Muscle of leg (tissue), 3 donors: ENCODE measurements at regions not wholly inside any gene's neighbourhood (a gene's known extent, or its start where the extent isn't known, plus 50 kb on each side); places are given as distances from the start of the nearest gene placed in this dataset.

Experiments used
- DNase-seq: peaks from one replicate; pipeline ENCODE4 v3.0.0; 2013
- H3K27ac ChIP-seq: one replicate; pipeline ENCODE4 v1.5.1; 2013; ENCODE audit warnings: mild to moderate bottlenecking, low read length, control low read depth
- H3K27me3 ChIP-seq: one replicate; pipeline ENCODE4 v1.6.1; 2013; ENCODE audit warnings: low read length; ENCODE audit not compliant: control insufficient read depth, insufficient read depth
- H3K36me3 ChIP-seq: one replicate; pipeline ENCODE4 v1.6.1; 2013; ENCODE audit warnings: low read length; ENCODE audit not compliant: control insufficient read depth, insufficient read depth
- H3K4me1 ChIP-seq: one replicate; pipeline ENCODE4 v1.6.1; 2013; ENCODE audit warnings: low read length; ENCODE audit not compliant: control insufficient read depth, insufficient read depth
- H3K4me3 ChIP-seq: one replicate; pipeline ENCODE4 v1.5.1; 2013; ENCODE audit warnings: low read length, control low read depth
- H3K9me3 ChIP-seq: replicated peaks from 2 replicates; pipeline ENCODE4 v1.6.1; 2013; ENCODE audit warnings: low read depth, low read length; ENCODE audit not compliant: control insufficient read depth
- WGBS: methylation state at CpG from one replicate; pipeline ENCODE4 v1.1.5; 2013; ENCODE audit warnings: missing lambda C conversion rate; ENCODE audit not compliant: insufficient coverage; 5-methylcytosine and 5-hydroxymethylcytosine counted together

DNA sequence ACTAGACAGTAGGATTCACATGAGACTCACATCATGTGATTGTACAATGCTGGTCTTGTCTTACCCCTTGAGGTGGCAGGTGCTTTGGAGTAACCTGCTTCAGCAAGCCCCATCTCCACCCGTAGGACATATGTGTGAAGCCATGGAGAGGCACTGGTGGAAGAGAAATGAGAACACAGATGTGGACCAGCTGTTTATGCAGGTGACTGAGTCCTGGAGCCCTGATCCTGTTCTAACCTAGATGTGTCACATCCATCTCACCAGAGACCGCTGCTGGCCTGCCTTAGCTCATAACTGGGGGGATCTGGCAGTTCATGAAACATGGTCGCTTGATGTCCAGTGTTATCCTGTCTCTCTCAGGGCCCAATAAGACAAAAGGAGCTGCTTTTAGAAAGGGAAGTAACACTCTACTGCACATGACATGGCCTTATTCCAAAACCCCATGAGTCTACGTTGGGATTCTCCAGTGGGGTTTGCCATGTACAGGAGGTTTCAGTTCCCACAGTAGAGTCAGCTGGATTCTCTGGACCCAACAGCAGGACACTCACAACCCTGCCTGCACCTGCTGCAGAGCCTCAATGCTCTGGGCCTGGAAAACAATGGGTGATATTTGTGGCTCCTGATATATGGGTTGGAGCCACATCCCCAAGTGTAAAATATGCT, 62.0 kb downstream of the GGTLC2 start:
- H3K4me1 ChIP-seq: no peaks in the 10 kb centered on the region
- no peaks in the 10 kb centered on the region for H3K27me3 ChIP-seq
- no peak for DNase-seq
- H3K4me3 ChIP-seq: no peak overlapping the region
- 30% methylated on average over 3 of the region's 4 CpGs for WGBS
- H3K9me3 ChIP-seq: no peaks in the 10 kb centered on the region
- H3K27ac ChIP-seq: no peak overlapping the region
- no peaks in the 10 kb centered on the region for H3K36me3 ChIP-seq

DNA sequence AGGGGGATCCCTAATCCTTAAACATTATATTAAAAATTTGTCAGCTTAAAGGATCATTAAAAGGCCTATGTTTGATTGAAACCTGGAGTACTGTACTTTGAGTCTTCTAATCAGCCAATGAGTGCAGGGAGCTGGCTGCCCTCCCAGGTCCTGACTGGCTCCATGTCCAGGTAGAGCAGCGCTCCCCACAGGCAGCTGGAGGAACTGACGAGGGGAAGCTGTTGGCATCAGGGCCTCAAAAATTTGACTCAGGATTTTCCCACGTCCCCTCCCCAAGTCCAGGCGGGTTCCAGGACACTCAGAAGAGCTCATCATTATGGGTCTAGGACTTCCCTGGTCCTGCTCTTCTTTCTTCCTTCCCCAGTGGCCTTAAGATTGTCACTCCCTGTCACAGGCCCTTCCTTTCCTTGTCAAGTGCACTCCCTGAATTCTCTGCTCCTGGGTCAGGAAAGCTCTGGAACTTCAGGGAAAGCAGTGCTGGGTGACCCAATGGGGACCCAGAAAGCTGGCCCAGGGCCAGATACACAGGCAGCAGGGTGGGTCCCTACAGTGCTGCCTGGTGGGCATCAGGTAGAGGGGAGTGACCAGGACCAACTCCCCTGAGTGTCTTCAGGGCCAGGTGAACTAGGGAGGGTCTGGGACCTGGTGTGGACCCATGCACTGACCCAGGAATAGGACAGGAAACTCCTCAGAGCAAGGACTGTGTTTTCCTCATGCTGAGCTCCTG, 65.5 kb downstream of the GGTLC2 start:
- 31% methylated on average over 4 of the region's 4 CpGs for WGBS

DNA sequence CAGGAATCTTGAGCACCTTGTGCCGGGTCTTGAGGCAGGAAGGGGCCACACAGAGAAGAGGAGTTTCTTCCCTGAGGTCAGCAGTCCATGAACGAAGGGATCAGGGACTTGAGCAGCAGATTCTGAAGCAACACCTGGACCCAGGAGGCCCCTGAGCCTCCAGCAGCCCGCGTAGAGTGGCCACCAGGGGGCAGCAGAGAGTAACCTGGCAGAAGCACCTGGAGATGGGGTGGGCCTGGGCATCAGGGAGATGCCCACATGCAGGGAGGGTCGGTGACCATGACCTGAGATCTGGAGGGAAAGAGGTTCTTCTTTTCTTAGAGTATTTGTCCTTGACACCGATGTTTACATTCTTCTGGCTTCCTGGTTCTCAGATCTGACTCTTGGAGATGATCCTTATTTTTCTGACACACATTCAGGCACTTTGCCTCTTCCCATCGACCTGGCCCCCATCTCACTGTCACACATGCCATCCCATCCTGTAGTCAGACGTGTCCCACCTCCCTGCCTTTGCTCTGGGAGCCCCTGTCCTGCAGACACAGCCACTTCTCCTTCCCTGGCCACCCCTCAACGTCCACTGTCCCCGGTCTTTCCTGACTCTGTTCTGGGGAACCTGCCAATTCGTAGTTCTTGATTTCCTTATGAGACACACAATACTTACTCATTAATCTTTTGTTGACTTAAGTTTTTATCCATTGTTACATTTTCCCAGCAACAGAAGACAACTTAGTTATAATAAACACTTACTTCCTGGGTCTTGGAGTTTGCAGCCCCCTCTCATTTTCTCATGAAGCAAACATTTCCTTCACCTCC, 66.5 kb downstream of the GGTLC2 start:
- Histone ChIP-seq H3K36me3 (no peaks in the 10 kb centered on the region), H3K4me1 (no peaks in the 10 kb centered on the region), H3K27ac (no peak overlapping the region), H3K9me3 (no peaks in the 10 kb centered on the region), H3K27me3 (no peaks in the 10 kb centered on the region), H3K4me3 (no peak overlapping the region)
- DNase-seq: peak; percentile 22
- WGBS: 24% methylated on average over 9 of the region's 11 CpGs

More for the DNA sequence above, 65.5 kb downstream of the GGTLC2 start:
- Histone ChIP-seq H3K4me3 (no peak overlapping the region), H3K36me3 (no peaks in the 10 kb centered on the region), H3K27me3 (no peaks in the 10 kb centered on the region), H3K9me3 (no peaks in the 10 kb centered on the region), H3K27ac (no peak overlapping the region), H3K4me1 (no peaks in the 10 kb centered on the region)
- no peak for DNase-seq

DNA sequence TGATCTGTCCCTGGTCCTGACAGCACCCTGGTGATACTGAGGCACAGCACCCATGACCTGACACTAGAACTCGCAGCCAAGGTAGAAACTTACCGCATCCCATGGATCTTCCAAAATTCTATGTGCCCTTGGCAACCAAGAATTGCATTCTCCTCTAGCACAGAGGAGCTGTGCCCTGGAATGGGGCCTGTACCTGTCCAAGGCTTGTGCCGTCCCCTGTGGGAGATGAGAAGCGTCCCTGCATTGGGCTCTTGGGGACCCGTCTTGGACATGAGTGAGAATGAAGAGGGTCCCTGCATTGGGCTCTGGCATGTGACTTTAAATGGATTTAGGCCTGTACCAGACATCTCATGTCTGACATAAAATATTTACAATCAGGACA, 67.1 kb downstream of the GGTLC2 start:
- no peak for DNase-seq
- Histone ChIP-seq H3K9me3 (no peaks in the 10 kb centered on the region), H3K27ac (no peak overlapping the region), H3K4me1 (no peaks in the 10 kb centered on the region), H3K27me3 (no peaks in the 10 kb centered on the region), H3K36me3 (no peaks in the 10 kb centered on the region), H3K4me3 (no peak overlapping the region)
- WGBS: 83% methylated on average over 2 of the region's 5 CpGs

DNA sequence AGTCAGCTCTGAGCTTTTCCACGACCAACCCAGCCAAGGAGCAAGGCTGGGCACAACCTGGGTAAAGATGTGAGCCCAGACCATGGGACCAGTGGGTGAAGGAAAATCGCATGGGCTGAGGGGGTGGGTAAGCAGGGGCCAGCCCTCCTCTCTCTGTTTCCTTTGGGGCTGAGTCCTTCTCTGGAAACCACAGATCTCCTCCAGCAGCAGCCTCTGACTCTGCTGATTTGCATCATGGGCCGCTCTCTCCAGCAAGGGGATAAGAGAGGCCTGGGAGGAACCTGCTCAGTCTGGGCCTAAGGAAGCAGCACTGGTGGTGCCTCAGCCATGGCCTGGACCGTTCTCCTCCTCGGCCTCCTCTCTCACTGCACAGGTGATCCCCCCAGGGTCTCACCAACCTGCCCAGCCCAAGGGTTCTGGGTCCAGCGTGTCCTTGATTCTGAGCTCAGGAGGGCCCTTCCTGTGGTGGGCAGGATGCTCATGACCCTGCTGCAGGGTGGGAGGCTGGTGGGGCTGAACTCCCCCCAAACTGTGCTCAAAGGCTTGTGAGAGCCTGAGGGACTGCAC, 67.8 kb downstream of the GGTLC2 start:
- H3K9me3 ChIP-seq: no peaks in the 10 kb centered on the region
- H3K4me1 ChIP-seq: no peaks in the 10 kb centered on the region
- H3K27me3 ChIP-seq: no peaks in the 10 kb centered on the region
- no peak overlapping the region for H3K27ac ChIP-seq
- H3K4me3 ChIP-seq: no peak overlapping the region
- DNase-seq: no peak
- WGBS: 94% methylated on average over 3 of the region's 6 CpGs
- no peaks in the 10 kb centered on the region for H3K36me3 ChIP-seq

DNA sequence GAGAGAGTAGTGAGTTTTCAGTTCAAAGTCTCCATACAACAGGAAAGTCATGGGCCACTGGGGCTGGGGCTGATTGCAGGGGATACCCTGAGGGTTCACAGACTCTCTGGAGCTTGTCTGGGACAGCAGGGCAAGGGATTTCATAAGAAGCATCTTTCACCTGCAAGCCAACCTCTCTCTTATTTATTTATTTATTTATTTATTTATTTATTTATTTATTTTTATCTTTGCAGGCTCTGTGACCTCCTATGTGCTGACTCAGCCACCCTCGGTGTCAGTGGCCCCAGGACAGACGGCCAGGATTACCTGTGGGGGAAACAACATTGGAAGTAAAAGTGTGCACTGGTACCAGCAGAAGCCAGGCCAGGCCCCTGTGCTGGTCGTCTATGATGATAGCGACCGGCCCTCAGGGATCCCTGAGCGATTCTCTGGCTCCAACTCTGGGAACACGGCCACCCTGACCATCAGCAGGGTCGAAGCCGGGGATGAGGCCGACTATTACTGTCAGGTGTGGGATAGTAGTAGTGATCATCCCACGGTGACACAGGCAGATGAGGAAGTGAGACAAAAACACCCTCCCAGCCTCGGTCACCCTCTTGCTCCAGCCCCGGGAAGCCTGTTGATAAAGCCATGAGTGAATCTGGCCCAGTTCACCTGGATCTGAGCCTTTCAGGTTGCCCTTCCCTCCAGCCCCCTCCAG, 68.4 kb downstream of the GGTLC2 start:
- H3K9me3 ChIP-seq: no peaks in the 10 kb centered on the region
- H3K27ac ChIP-seq: no peak overlapping the region
- no peaks in the 10 kb centered on the region for H3K36me3 ChIP-seq
- 82% methylated on average over 6 of the region's 13 CpGs for WGBS
- no peaks in the 10 kb centered on the region for H3K27me3 ChIP-seq
- H3K4me3 ChIP-seq: no peak overlapping the region
- H3K4me1 ChIP-seq: no peaks in the 10 kb centered on the region
- DNase-seq: no peak

DNA sequence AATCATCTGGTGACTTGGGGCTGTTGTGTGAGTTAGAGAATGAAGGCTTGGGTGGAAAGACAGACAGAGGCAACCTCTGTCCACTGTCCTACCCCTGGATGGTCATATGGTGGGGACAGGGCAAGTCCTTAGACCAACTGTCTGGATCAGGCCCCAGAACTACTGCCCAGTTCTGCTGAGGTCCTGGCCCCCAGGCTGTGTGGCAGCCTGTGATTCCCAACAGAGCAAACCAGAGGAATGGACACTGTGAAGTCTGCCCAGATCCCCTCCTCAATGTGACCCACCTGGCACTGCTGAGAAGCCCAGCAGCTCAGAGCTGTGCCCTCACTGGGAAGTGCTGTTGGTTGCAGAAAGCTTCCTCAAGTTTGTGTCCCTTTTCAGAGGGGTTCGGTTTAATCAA, 69.0 kb downstream of the GGTLC2 start:
- H3K4me1 ChIP-seq: no peaks in the 10 kb centered on the region
- H3K4me3 ChIP-seq: no peak overlapping the region
- H3K9me3 ChIP-seq: no peaks in the 10 kb centered on the region
- DNase-seq: no peak
- no peak overlapping the region for H3K27ac ChIP-seq
- WGBS: no CpG with 5 or more reads among the region's 1 CpG
- H3K36me3 ChIP-seq: no peaks in the 10 kb centered on the region
- no peaks in the 10 kb centered on the region for H3K27me3 ChIP-seq

DNA sequence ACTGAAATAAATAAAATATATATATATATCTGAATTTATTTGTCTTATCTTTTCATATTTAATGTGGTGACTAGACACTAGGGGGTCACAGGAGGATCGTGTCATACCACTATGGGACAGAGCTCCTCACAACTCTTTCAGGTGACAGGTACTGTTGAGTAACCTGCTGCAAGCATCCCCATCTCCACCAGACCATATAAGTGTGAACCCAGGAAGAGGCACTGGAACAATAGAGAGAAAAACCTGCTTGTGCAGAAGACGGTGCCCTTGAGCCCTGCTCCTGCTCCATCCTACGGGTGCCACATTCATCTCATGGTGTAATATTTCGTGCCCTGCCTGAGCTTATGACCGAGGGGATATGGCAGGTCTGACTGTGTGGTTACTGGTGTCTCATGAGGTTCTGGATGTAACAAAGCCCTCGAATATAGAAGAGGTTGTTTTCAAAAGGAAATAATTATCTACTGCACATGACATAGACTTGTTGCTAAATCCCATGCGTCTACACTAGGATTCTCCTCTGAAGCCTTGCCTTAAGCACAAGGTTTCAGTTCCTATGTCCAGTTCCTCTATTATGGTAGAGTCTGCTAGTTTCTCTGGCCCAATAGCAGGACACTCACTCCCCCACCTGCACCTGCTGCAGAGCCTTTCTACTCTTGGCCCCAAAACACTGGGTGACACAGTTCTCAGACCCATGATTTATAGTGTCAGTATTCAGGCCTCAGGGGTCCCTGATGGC, 70.4 kb downstream of the GGTLC2 start:
- no peaks in the 10 kb centered on the region for H3K4me1 ChIP-seq
- H3K9me3 ChIP-seq: no peaks in the 10 kb centered on the region
- WGBS: 83% methylated on average over 2 of the region's 7 CpGs
- no peak overlapping the region for H3K27ac ChIP-seq
- no peaks in the 10 kb centered on the region for H3K36me3 ChIP-seq
- no peak overlapping the region for H3K4me3 ChIP-seq
- DNase-seq: peak; percentile 56
- peaks cover 3% of the 10 kb centered on the region for H3K27me3 ChIP-seq

DNA sequence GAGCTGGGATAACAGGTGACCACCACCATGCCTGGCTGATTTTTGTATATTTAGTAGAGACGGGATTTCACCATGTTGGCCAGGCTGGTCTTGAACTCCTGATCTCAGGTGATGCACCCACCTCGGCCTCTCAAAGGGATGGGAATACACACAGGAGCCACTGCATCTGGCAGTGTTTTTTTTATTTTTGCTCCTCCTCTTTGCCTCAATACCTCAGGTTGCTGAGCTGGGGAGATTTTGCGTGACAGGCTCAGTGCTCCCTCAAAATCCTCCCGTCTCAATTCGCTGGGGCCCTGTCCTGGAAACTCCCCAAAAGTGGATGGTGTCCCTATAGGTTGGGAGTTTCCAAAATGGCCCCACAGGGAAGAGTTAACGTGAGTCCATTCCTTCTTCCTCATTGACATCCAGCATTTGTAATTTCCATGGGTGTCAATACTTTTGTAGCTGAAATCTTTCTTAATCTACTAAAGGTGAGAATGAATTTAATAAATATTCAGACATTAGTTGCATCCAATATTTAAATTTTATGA, 71.8 kb downstream of the GGTLC2 start:
- Histone ChIP-seq H3K4me3 (no peak overlapping the region), H3K4me1 (peaks cover 5% of the 10 kb centered on the region), H3K27ac (no peak overlapping the region), H3K36me3 (no peaks in the 10 kb centered on the region), H3K27me3 (peaks cover 4% of the 10 kb centered on the region), H3K9me3 (no peaks in the 10 kb centered on the region)
- no peak for DNase-seq
- WGBS: 92% methylated on average over 1 of the region's 6 CpGs
